ENCODE measurements at regions not wholly inside any gene's neighbourhood (a gene's known extent, or its start where the extent isn't known, plus 50 kb on each side); places are given as distances from the start of the nearest gene placed in this dataset.

GRCh38 chr11:42257534-42257933 is 798.1 kb upstream of the LRRC4C start:
- H3K27me3 Mint-ChIP-seq (ENCODE audit: low read depth, poor library complexity) = no peaks in the 10 kb centered on the region
- peaks cover 6% of the 10 kb centered on the region for H3K9me3 Mint-ChIP-seq
- no peak overlapping the region for H3K27ac Mint-ChIP-seq
- H3K4me1 Mint-ChIP-seq = no peaks in the 10 kb centered on the region
- no peak for DNase-seq
- H3K36me3 Mint-ChIP-seq (ENCODE audit: low read depth) = no peaks in the 10 kb centered on the region
- H3K4me3 Mint-ChIP-seq = no peak overlapping the region
- TF ChIP-seq CTCF (IDR thresholded peaks at IDR 0.05) = no peak

DNA sequence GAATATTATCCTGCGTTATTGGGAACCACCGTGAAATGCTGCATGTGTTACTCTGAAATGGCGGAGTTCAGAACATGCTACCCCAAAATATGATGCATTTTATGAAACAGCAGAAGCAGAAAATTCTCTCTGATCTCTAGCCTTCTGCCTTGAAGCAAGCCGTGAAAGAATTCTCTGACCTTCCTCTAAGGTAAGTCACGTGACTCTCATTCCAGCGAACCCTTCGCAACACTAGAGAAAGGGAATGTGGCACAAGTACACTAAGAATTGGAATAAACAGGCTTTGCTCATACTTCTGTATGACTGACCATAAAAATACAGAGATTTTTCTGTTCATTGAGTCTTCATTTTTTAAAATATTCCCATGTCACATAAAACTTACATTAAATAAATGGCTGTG is 805.6 kb upstream of the LRRC4C start:
- Mint-ChIP-seq H3K27ac (no peak overlapping the region), H3K4me1 (no peaks in the 10 kb centered on the region)
- no peak for TF ChIP-seq CTCF (IDR thresholded peaks at IDR 0.05)

DNA sequence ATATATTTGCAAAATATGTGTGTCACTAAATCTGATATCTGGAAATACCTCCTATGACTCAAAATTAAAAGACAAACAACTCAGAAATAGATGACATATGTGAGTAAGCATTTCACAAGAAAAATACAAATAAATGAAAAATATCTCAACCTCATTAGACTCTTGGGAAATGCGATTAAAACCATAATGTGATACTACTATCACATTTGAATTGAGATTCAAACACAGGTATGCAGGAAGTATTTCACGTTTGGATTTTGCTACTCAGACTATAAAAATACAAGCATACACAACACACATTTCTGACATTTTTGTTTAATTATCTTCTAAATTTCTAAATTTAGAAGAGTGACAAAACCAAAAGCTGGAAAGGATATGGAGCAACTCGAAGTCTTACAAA is 811.9 kb upstream of the LRRC4C start:
- H3K27me3 Mint-ChIP-seq (ENCODE audit: low read depth, poor library complexity) = peaks cover 3% of the 10 kb centered on the region
- TF ChIP-seq CTCF (IDR thresholded peaks at IDR 0.05) = no peak
- H3K27ac Mint-ChIP-seq = no peak overlapping the region
- peaks cover 24% of the 10 kb centered on the region for H3K9me3 Mint-ChIP-seq
- H3K4me3 Mint-ChIP-seq = no peak overlapping the region
- H3K4me1 Mint-ChIP-seq = no peaks in the 10 kb centered on the region
- H3K36me3 Mint-ChIP-seq (ENCODE audit: low read depth) = no peaks in the 10 kb centered on the region
- DNase-seq = no peak

More for the DNA sequence above, 805.6 kb upstream of the LRRC4C start:
- Mint-ChIP-seq H3K9me3 (peaks cover 4% of the 10 kb centered on the region), H3K27me3 (ENCODE audit: low read depth, poor library complexity) (peaks cover 3% of the 10 kb centered on the region), H3K4me3 (no peak overlapping the region), H3K36me3 (ENCODE audit: low read depth) (no peaks in the 10 kb centered on the region)
- DNase-seq = no peak

- no peak overlapping the region for H3K27ac Mint-ChIP-seq
- peaks cover 30% of the 10 kb centered on the region for H3K9me3 Mint-ChIP-seq
- no peak overlapping the region for H3K4me3 Mint-ChIP-seq
- DNase-seq = no peak
- TF ChIP-seq CTCF (IDR thresholded peaks at IDR 0.05) = no peak
- H3K4me1 Mint-ChIP-seq = no peaks in the 10 kb centered on the region
- H3K36me3 Mint-ChIP-seq (ENCODE audit: low read depth) = no peaks in the 10 kb centered on the region
- H3K27me3 Mint-ChIP-seq (ENCODE audit: low read depth, poor library complexity) = no peaks in the 10 kb centered on the region
These were observed 814.5 kb upstream of the LRRC4C start for GRCh38 chr11:42273977-42274376.

DNA sequence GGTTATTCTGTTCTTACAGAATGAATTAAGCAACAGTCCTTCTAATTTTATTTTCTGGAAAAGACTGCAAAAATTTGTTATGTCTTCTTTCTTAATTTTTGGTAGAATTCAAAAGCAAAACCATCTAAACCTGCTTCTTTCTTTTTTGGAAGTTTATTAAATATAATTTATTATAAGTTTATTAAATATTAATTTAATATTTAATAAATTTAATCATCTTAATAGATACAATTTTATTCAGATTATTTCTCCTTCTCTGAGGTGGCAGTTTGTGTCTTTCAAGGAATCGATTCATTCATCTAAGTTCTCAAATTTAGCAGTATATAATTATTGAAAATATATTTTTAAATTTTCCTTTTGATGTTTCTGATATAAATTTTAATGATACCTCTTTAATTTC is 837.5 kb upstream of the LRRC4C start:
- Mint-ChIP-seq H3K36me3 (ENCODE audit: low read depth) (no peaks in the 10 kb centered on the region), H3K4me1 (no peaks in the 10 kb centered on the region), H3K9me3 (no peaks in the 10 kb centered on the region), H3K4me3 (no peak overlapping the region), H3K27ac (no peak overlapping the region), H3K27me3 (ENCODE audit: low read depth, poor library complexity) (peaks cover 4% of the 10 kb centered on the region)
- TF ChIP-seq CTCF (IDR thresholded peaks at IDR 0.05) = no peak
- no peak for DNase-seq

DNA sequence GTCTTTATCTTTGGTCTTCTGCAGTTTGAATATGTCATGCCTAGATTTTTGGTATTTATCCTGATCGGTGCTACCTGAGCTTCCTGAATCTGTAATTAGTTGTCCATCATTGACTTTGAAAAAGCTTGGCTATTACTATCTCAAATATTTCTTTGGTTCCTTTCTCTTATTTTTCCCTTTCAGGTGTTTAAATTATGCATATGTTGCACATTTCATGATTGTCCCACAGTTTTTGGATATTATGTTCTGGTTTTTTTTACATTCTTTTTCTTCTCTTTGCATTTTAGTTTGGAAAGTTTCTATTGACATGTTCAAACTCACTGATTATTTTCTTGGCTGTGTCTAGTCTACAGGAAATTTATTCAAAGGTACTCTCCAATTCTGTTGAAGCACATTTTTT is 840.3 kb upstream of the LRRC4C start:
- no peak for TF ChIP-seq CTCF (IDR thresholded peaks at IDR 0.05)
- no peaks in the 10 kb centered on the region for H3K36me3 Mint-ChIP-seq (ENCODE audit: low read depth)
- no peaks in the 10 kb centered on the region for H3K9me3 Mint-ChIP-seq
- H3K27ac Mint-ChIP-seq = no peak overlapping the region
- H3K4me3 Mint-ChIP-seq = no peak overlapping the region
- no peak for DNase-seq
- H3K4me1 Mint-ChIP-seq = no peaks in the 10 kb centered on the region
- peaks cover 4% of the 10 kb centered on the region for H3K27me3 Mint-ChIP-seq (ENCODE audit: low read depth, poor library complexity)
